GM21447 (cell line): ENCODE measurements at regions not wholly inside any gene's neighbourhood (a gene's known extent, or its start where the extent isn't known, plus 50 kb on each side); places are given as distances from the start of the nearest gene placed in this dataset.
"Not testable (repeated sequence)": the region's sequence is repeated elsewhere in the genome, so short reads cannot be mapped to it uniquely, and the experiment has no call there.

Source experiments
- ATAC-seq: cut with Tn5 transposase; IDR thresholded peaks from one replicate; pipeline ENCODE4 v1.9.1; 2021; ENCODE audit not compliant: unreplicated experiment

DNA sequence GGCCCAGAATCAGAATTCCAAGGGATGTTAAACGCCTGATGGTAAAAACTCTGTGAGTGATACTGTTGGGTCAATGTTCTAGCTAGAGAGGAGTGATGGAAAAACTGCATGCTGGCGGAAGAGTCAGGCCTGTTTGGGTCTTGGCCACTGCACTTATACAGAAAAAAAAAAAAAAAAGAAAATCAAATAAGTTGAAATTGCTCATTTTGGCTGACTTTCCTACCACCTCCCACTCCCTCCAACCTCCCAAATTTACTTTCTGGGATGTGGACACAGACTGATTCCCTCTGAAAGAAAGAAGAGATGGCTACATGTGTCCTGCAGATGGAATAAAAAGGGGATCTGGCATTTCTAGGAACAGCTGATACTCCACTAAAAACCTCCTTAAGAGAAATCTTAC, 234.1 kb upstream of the GIMD1 start:
- no peak for ATAC-seq

DNA sequence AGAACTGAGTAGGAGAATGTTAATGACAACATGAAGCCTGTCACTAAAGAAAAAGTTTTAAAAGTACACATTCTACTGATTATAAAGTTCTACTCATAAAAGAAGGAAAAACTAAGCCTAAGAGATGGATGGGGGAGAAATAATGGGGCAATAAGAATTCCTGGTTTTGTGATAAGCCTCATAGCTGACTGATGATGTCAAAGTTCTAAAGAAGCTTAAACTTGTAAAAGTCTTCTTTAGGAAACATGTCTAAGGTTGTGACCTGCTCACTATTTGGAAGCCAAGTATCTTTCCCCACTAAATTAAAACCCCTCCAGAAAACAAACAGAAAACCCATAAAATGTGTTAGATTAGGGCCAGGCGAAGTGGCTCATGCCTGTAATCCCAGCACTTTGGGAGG, 232.9 kb upstream of the GIMD1 start:
- no peak for ATAC-seq

DNA sequence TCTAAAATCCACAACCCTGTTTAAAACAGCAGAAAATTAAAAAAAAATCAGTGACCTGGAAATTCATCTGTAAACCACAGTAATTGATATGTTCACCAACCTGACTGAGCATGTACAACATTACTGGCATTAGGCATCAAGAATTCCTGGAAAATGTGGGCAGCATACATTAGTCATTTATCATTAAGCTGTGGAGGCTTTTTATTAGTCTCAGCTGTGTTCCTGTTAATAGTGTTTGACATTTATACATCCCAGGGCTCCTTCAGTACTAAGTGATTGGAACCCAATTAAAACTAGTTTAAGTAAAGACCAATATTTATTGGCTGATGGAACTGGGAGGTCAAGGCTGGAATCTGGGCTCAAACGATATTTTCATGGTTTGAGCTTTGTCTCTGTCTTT, 227.3 kb upstream of the GIMD1 start:
- ATAC-seq: no peak

DNA sequence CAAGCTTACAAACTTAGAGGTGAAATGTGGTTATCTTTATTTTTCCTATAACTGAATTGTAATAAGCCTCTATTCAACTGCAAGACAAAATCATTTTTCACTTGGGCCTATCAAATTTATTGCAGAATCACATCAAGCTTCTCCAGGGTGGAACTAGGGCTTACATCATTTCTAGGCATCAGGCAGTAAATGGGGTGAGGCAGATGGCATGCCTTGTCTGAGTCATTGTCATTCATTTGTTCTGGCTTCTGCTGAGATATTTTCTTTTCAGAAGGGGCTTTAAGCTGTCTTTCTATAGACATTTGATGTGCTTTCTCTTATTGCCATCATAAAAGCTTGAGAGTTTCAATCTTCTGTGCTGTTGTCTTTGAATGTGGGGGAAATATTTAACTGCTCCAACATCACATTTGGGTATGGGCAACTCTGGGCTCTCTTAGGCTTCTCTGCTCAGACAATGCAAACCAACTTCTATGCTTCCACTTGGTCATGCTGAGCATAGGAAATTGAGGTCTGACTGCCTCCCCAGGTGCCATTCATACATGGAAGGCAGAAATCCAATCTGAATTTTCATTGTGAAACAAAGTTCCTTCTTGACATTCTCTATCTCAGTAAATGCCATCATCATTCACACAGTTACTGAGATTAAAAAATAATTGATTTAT, 225.8 kb upstream of the GIMD1 start:
- no peak for ATAC-seq

DNA sequence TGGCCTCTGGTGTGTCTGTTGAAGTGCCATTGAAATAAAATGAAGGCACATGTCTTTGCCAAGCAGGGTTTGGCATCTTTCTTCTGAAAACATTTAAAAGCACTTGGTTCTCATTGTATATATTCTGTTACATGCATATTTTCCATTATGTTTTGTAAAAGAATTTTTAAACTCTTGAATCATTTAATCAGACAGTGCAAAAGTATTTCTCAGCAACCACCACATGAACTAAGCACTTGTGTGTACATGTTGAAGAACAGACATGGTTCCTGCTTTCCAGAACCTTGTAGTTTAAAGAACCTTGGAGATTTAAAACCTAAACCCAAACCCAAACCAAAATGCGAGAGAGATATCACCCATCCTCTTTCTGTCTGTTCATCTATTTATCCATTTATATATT, 220.3 kb upstream of the GIMD1 start:
- no peak for ATAC-seq

DNA sequence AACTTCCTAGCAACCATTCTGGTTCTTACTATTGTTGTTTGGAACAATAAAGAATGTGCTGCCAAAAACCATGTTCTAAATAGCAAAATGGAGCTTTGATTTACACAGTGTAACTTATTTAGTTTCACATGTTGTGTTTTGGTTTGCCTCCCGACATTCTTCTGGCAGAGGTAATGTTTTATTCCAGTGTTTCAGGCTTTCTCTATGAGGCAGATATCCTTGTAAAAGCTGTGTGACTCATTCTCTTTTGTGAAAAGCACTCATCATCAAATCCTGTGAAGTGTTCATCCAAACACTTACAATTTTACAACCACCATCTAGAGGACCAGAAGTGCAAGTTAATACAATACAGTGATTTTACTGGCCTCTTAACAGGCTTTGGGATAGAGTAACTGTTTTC, 219.0 kb upstream of the GIMD1 start:
- ATAC-seq: no peak

DNA sequence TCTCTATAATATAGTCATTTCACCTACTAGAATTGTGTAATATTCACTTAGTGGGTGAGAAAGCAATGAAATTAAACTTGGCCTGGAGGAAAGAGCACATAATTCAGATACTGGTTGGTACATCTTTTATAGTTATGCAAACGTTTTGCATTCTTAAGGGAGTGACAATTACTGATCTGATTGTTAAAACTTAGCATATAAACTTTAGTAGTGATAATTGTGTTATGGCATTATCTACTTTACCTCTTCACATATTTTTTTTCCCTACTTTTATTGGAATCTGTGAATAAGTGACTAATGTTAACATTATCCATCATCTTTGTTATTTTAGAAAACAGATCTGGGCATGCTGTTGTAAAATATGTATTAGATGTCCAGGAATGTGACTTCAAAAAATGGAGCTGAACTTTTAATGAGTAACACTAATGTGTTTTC, 217.4 kb upstream of the GIMD1 start:
- ATAC-seq: no peak

DNA sequence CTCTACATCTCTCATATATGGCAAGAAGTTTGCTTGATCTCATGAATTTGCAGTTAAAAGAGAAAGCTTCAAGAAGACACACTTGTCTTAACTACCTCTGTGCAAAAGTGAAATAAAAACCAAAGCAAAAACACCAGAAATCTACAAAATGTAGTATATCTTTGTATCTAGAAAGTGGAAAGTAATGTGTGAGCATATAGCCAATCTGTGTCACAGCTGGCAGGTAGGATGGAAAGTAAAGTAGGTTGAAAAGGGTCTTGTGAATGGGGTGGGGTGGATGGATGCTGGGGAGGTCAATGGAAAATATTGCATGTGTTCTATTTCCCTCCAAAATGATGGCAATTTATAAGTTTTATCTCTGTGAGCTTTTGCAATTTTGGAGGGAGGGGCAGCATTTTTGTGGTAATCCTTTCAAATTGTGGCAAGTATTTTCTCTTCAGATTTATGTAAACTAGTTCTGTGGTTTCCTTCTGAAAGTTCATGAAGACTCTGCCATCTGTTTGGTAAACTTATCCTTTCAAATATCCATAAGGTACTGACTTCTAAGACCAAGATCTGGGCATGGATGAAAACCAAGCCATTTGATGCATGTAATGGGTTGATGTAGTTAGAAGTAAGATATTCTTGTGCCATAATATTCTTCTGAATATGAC, 215.9 kb upstream of the GIMD1 start:
- no peak for ATAC-seq

DNA sequence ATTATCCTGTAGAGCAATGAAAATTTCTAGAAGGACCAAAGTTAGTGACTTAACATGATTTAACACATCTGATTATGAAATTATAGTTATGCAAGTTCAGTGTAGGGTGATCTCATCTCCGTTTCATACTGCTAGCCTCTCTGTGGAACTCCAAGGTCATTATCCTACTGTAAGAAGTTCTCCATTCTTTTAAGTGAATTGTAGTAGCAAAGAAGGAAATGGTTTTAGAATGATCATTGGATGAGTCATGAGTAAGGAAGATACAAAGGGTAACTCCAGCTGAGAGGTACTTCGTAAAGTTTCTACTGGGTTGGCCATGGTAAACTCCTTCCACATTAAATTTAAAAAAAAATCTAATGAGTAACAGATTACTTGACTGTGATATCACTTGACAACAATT, 215.0 kb upstream of the GIMD1 start:
- ATAC-seq: no peak

DNA sequence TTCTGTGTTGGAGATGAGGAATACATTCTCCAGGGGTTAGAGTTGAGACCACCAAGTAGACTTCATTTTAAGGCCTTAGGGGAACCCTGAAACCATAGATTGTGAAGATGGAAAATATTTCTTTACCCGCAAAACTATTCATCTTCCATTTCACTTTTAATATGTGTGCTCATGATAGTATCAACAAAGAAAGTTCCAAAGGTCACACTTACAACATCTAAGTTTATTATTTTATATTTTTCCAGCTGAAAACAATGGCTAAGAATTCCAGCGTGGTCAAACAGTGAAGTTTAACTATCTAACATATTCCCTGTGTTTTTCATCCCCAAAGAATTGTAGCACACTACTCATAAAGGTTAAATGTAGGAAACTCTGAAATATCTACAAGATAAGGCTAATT, 214.5 kb upstream of the GIMD1 start:
- no peak for ATAC-seq

DNA sequence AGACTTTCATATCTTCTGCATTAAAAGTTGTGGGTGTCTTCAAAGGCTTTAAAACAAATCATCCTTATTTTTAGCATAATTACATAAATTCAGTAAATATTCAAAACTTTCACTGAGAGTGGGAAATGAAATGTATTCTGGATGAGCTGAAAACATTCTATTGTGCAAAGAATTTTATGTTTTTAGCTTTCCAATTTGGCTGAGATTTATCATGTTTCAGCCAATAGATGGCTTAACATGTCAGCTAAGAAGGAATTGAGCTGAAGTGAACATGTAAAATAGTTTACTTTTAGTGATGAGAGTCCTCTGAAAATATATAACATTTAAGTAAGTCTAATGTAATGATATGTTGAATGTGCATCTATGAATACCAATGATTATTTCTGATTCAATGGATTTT, 213.5 kb upstream of the GIMD1 start:
- ATAC-seq: no peak

DNA sequence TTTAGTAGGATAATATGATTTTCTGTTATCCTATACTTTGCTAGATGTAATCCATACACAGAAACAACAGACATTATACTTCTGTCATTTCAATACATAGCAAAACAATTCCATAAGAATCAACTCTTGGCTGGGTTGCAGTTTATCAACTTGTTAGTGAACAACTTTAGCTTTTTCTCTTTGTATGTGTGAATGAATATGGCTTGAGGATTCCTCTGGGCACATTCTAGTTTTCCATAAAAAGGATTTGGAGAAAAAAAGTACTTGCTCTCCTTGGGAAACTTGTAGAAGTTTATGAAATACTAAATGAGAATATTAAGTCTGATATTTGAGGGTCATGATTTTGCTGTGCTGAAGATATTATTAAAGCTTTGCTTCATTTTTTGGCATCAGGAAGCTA, 210.7 kb upstream of the GIMD1 start:
- ATAC-seq: no peak

DNA sequence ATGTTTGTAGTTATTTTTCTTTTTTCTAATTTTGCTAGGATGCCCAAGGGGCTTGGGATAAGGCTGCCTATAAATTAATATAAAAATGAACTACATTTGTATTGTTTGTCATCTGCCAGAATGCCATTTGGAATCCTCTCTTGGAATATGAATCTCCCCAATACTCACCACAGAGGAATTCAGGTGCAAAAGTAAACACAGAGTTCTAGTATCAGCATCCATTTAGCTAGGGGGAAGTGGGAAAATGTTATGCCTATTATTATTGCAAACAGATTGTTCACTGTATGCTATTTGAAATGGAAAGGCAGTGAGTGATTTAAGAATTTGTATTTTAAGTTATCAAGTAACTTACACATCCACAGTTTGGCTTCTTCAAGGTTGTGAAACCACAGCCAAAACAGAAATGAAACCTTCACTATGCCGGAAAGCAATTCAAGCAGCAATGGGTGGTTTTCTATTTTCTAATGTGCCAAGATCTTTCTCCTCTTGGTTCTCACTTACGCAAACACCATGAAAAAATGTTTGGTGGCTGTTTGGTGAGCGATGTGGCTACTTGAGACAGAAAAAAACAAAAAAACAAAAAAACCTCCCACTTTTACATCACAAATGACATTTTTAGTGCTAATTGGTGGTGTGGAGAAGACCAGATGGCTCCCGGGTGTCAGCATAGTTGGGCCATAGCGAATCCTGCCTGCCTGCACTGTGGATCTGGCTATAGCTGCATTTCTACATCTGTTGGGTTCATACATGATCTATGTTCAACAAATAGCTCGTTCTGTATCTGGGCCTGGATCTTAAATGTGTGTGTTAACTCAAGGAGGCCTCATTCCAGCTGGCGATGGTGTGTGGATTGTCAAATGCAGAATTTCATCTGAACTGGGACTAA, 200.8 kb upstream of the GIMD1 start:
- no peak for ATAC-seq

DNA sequence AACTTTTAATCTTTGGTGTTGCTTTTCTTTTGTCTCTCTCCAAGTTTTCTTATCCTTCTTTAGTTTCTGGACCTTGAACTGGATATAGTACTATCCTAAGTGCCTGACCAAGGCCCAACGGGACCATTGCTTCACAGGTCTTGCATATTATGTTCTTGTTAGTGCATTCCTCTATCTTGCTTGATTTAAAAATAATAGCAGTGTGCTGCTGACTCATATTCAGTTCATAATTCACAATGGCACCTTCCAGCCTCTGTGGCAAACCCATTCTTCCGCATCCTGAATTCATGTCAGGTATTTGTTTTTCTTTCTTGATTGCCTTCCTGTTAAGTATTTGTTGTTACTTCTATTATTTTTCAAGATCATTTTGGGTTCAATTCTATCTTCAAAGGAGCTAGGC, 197.1 kb upstream of the GIMD1 start:
- ATAC-seq: no peak

DNA sequence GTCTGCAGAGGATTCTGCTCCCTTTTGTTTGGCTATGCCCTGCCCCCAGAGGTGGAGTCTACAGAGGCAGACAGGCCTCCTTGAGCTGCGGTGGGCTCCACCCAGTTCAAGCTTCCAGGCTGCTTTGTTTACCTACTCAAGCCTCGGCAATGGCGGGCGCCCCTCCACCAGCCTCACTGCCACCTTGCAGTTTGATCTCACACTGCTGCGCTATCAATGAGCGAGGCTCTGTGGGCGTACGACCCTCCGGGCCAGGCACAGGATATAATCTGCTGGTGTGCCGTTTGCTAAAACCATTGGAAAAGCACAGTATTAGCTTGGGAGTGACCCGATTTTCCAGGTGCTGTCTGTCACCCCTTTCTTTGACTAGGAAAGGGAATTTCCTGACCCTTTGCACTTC, 195.1 kb upstream of the GIMD1 start:
- ATAC-seq: not testable (repeated sequence)

DNA sequence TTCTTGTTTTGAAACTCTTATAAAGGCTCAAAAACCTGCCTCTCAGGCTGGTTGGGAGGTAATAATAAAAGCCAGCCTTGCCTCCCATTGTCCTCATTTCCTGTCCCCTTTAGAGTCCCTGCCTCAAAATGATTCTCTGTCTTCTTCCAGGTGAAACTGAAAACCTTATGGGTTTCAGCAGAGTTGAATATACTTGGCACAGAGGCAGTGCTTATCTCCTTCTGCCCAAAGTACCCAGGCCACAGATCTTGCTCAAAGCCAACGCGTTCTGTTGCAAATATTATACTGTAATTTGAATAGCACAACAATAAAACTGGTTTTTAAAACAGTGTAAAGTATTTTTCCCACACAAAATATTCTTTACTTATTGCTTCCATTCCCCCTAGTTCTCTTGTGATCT, 183.1 kb upstream of the GIMD1 start:
- ATAC-seq: no peak

DNA sequence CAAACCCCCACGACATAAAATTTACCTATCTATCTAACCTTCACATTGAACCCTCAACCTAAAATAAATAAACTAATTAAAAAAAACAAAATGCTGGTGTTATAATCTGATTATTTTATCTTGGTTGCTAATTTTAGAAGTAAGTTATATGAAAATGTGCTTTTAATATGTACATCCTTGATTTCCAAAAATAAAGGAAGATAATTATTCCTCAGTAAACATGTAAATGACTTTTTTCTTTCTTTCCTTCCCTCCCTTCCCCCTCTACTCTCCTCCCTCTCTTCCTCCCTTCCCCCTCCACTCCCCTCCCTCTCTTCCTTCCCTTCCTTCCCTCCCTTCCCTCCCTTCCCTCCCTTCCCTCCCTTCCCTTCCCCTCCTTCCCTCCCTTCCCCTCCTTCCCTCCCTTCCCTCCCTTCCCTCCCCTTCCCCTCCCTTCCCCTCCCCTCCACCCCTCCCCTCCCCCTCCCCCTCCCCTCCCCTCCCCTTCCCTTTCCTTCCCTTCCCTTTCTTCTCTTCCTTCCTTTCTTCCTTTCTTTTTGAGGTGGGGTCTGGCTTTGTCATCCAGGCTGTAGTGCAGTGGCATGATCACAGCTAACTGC, 180.0 kb upstream of the GIMD1 start:
- no peak for ATAC-seq

DNA sequence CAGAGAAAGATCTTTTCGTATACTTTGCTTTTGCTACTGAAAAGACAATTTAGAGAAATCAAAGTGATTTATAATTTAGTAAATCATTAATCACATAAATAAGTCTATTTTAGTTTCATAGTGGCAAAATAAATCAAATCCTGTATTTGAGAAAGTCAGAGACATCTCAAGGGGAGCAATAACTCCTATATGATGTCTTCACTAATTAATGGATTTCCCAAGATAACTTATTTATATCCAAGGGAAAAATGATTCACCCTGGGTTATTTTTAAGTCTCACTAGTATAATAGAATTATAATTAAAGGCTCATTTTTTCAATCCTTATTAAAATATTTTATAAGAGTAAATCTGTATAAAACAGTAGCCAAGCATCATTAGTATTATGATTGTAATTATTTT, 177.8 kb upstream of the GIMD1 start:
- no peak for ATAC-seq

DNA sequence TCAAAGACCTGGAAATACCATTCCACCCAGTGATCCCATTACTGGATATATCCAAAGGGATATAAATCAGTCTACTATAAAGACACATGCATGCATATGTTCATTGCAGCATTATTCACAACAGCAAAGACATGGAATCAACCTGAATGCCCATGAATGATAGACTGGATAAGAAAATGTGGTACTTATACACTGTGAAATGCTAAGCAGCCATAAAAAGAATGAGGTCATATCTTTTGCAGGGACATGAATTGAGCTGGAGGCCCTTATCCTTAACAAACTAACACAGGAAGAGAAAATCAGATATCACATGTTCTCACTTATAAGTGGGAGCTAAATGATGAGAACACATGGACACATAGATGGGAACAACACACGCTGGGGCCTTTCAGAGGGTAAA, 174.0 kb upstream of the GIMD1 start:
- ATAC-seq: not testable (repeated sequence)

DNA sequence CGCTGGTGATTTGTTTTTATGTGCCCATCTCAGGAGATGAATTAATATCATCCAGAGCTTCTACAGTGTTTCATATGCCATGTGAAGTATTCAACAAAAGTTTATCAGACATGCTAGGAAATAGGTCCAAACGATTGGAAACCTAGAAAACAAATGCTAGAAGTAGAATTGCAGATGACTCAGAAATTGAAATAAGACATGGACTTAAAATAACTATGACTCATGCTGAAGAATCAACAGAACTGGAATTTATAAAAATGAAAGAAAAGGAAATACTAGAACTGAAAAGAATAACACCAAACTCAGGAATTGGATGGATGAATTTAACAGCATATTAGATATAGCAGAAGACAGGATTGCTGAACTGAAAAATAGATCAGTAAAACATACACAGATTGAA, 172.7 kb upstream of the GIMD1 start:
- ATAC-seq: no peak

DNA sequence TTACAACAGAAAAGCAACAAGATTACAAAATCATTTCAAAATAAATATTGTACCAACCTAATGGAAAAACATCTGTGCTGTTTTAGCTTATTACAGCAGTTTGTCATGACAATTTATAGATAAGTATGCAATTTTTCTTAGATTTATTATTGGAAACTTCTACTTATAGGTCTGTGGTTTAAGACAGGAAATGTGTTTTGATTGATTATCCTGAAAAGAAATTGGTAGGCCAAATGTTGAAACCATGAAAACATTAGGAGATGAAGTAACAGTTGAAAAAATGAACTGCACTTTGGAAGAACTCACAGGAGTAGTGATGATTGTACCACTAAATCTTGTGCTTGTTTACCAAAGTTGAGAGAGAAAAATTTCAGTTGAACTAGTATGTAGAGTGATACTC, 162.2 kb upstream of the GIMD1 start:
- ATAC-seq: no peak

DNA sequence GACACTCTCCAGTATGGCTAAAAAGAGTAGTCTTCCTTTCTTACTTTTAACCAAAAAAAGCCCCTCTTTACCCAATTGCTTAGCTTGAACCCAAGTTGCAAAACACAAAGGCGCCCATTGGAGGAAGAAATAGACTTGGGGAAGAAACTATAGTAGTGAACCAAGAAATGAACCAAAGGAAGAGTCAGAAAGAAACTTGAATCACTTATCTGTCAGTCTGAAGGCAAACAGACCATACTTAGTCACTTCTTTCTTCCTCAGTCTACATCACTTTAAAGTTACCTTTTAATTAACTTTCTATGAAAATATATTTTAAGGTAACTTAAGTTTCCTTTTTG, 161.4 kb upstream of the GIMD1 start:
- no peak for ATAC-seq
